ENCODE measurements at regions not wholly inside any gene's neighbourhood (a gene's known extent, or its start where the extent isn't known, plus 50 kb on each side); places are given as distances from the start of the nearest gene placed in this dataset.

DNA sequence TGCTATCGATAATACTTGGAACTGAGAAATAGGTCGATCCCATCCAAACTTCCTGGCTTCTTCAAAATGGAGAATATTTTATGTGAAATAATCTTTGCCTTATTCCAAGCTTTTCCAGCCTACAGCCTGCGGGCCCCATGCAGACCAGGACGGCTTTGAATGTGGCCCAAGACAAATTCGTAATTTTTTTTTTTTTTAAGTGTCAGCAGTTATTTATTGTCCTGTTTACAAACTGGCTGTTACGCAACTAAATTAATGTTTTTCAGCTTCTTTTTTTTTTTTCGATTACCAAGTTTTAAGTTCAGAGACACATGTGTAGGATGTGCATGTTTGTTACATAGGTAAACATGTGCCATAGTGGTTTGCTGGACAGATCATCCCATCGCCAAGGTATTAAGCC lies 411.7 kb upstream of the EDIL3 start:
- H2AFZ ChIP-seq (ENCODE audit: low read length) = no peak overlapping the region
- no peak overlapping the region for H3K4me2 ChIP-seq (ENCODE audit: low read depth, low read length)
- no peak overlapping the region for H3K9ac ChIP-seq (ENCODE audit: insufficient read depth, low read depth, low read length)
- H4K20me1 ChIP-seq (ENCODE audit: insufficient read depth, low read length) = no peaks in the 10 kb centered on the region
- POLR2A ChIA-PET = no interaction called here
- H3K27ac ChIP-seq (ENCODE audit: extremely low read length, insufficient read depth, low read length) = no peak overlapping the region
- H3K4me1 ChIP-seq (ENCODE audit: insufficient read depth, low read length) = no peaks in the 10 kb centered on the region
- intact Hi-C loops (cut with micrococcal nuclease; ENCODE audit: unreplicated experiment) = no loop called here
- FAIRE-seq = no peak
- H3K4me3 ChIP-seq (replicated peaks in 1 of 3; ENCODE audit: insufficient read depth in 1 of 3, low read depth in 2 of 3, low read length in 3 of 3) = no peak overlapping the region
- no peaks in the 10 kb centered on the region for H3K27me3 ChIP-seq (ENCODE audit: control insufficient read depth in 1 of 2, insufficient read depth in 2 of 2, low read length in 2 of 2)
- no peak for DNase-seq (ENCODE audit: low spot score)
- H3K36me3 ChIP-seq (replicated peaks in 1 of 2; ENCODE audit: control insufficient read depth in 1 of 2, insufficient read depth in 2 of 2, low read length in 2 of 2) = no peaks in the 10 kb centered on the region
- in situ Hi-C loops (cut with HindIII; ENCODE audit: extremely low pct_ligation_motif_present, low pct_unique_long_range_greater_than_20kb) = no loop called here
- H3K9me3 ChIP-seq (ENCODE audit: low read length) = no peaks in the 10 kb centered on the region
- CTCF ChIA-PET (ENCODE audit: low intra/inter-chr PET ratio, low total read pairs) = no interaction called here
- WGBS (ENCODE audit: low lambda C conversion rate) = 34% methylated on average over 8 of the region's 8 CpGs
- no peak for ATAC-seq
- H3K79me2 ChIP-seq (ENCODE audit: insufficient read depth, low read length) = no peaks in the 10 kb centered on the region
- TF ChIP-seq MAFK (conservative IDR thresholded peaks at IDR 0.05 in 1 of 2, IDR thresholded peaks at IDR 0.05 in 1 of 2; ENCODE audit: low read length in 2 of 2) = peak in 1 of 2 experiments; percentile 62; a peak in 2 of 4 replicates
- peak; percentile 50 for TF ChIP-seq MAFF (IDR thresholded peaks at IDR 0.05; ENCODE audit: low read depth, low read length)
- TF ChIP-seq, protein P1, sequence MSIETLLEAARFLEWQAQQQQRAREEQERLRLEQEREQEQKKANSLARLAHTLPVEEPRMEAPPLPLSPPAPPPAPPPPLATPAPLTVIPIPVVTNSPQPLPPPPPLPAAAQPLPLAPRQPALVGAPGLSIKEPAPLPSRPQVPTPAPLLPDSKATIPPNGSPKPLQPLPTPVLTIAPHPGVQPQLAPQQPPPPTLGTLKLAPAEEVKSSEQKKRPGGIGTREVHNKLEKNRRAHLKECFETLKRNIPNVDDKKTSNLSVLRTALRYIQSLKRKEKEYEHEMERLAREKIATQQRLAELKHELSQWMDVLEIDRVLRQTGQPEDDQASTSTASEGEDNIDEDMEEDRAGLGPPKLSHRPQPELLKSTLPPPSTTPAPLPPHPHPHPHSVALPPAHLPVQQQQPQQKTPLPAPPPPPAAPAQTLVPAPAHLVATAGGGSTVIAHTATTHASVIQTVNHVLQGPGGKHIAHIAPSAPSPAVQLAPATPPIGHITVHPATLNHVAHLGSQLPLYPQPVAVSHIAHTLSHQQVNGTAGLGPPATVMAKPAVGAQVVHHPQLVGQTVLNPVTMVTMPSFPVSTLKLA (IDR thresholded peaks at IDR 0.05) = 0 out of 2 replicates have a peak, but pooled peaks have one; percentile 9
- TF ChIP-seq ZNF282 (IDR thresholded peaks at IDR 0.05; ENCODE audit: partially characterized antibody) = no peak
- TF ChIP-seq, protein P2, sequence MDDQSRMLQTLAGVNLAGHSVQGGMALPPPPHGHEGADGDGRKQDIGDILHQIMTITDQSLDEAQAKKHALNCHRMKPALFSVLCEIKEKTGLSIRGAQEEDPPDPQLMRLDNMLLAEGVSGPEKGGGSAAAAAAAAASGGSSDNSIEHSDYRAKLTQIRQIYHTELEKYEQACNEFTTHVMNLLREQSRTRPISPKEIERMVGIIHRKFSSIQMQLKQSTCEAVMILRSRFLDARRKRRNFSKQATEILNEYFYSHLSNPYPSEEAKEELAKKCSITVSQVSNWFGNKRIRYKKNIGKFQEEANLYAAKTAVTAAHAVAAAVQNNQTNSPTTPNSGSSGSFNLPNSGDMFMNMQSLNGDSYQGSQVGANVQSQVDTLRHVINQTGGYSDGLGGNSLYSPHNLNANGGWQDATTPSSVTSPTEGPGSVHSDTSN (CRISPR knock-in tag; IDR thresholded peaks at IDR 0.05; ENCODE audit: borderline replicate concordance) = no peak
- no peak for TF ChIP-seq SRSF1 (optimal IDR thresholded peaks at IDR 0.05; ENCODE audit: low read depth, low read length)
- no peak for TF ChIP-seq RBAK (CRISPR knock-in tag; IDR thresholded peaks at IDR 0.05)
- TF ChIP-seq, protein P3, sequence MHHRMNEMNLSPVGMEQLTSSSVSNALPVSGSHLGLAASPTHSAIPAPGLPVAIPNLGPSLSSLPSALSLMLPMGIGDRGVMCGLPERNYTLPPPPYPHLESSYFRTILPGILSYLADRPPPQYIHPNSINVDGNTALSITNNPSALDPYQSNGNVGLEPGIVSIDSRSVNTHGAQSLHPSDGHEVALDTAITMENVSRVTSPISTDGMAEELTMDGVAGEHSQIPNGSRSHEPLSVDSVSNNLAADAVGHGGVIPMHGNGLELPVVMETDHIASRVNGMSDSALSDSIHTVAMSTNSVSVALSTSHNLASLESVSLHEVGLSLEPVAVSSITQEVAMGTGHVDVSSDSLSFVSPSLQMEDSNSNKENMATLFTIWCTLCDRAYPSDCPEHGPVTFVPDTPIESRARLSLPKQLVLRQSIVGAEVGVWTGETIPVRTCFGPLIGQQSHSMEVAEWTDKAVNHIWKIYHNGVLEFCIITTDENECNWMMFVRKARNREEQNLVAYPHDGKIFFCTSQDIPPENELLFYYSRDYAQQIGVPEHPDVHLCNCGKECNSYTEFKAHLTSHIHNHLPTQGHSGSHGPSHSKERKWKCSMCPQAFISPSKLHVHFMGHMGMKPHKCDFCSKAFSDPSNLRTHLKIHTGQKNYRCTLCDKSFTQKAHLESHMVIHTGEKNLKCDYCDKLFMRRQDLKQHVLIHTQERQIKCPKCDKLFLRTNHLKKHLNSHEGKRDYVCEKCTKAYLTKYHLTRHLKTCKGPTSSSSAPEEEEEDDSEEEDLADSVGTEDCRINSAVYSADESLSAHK (CRISPR knock-in tag; IDR thresholded peaks at IDR 0.05; ENCODE audit: borderline replicate concordance) = no peak
- TF ChIP-seq ZNF563 (CRISPR knock-in tag; IDR thresholded peaks at IDR 0.05) = no peak
- BruUV-seq (replicated peaks) = no TSS peak

Measured in HepG2 (cell line).